Activated CD4-positive, CD25-positive, alpha-beta regulatory T cell (primary cell): ENCODE measurements at regions not wholly inside any gene's neighbourhood (a gene's known extent, or its start where the extent isn't known, plus 50 kb on each side); places are given as distances from the start of the nearest gene placed in this dataset.
"Not testable (repeated sequence)": the region's sequence is repeated elsewhere in the genome, so short reads cannot be mapped to it uniquely, and the experiment has no call there.

Experiments used
- DNase-seq, 4 experiments: peaks; one replicate each; lab custom pipeline; 2025; lab: John Stamatoyannopoulos, UW

DNA sequence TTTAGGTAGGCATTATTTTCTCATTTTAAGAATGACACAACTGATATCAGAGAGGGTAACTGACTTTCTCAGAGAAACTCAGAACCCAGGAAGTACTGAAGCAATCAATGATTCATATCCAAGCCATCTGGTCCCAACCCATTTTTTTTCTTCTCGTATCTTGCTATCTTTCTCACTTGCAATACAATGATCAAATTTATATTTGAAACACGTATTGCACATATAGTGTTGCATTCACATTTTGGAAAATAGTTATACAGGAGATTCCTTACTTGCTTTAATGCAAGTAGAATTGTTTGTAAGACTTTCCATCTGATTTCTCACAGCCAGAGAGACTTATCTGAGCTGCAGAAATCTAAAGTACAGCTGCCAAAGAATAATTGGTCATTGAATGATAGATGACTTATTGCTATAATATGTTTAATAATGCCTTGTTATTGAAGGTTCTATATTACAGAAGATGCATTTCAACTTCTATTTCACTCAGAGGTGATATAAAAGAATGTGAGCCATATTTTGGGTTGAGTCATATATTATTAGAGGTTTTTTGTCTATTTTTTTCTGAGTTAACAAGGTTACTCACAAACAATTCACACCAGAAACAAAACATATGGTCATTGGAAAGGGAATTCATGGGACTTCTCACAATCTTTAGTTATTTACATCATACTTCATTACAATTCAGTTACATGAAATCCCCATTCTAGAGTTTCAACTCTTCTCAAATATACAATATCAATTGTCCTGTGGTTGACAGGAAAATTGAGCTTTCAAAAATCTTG, 337.5 kb upstream of the CITED2 start:
- no peak for DNase-seq

DNA sequence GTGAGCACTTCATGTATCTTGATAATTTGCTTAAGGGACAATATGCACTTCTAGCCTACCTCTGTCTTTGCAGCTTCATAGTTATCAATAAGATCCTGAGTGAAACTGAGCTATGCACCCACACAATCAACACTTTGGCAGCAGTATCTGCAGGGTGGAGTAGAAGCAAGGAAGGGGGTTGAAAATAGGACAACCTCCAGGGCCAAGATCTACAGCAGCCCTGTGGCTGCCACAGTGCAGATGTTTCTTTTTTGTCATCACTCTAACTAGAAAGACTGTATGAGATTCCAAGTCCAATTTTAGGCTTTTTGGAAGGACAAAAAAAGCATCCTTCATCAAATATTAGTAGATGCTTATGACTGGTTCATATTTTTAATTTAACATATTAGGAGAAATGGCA, 336.1 kb upstream of the CITED2 start:
- DNase-seq, result no peak

DNA sequence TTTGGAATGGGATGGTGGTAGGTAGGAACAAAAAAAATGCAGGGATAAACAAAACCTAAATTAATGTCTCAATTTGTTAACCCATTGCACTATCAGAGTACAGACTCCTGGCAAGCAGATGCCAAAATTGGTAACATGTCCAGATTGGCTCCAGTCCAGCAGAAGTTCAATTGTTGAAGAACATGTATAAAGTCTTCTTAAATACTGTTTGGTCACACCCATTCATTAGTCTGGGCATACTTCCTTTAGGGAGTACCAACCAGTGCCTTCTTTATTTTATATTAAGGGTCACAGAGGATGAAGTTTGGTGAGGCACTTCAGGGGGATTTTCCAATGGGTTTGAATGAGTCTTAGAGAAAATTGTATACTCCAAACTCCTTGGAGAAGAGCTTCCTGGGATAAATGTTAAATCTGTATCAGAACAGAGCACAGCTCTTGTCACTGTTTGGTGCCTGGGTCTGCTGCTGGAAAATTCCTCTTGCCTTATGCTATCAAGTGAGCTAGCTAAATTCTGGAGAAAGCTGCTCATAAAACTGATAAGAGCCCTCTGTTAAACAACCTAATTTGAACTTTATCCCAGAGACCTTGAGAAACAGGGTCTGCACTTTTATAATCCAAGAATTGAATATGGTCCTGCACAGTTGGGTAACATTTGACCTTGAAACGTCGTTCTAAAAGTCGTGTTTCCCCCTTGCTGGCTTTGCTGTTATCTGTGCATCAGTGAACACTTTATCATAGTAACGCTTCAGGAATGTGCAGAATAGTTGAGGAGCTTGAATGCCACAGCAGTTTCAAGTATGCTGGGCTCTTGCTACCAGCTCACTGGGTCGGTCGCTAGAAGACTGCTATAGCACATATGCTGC, 334.1 kb upstream of the CITED2 start:
- no peak for DNase-seq

DNA sequence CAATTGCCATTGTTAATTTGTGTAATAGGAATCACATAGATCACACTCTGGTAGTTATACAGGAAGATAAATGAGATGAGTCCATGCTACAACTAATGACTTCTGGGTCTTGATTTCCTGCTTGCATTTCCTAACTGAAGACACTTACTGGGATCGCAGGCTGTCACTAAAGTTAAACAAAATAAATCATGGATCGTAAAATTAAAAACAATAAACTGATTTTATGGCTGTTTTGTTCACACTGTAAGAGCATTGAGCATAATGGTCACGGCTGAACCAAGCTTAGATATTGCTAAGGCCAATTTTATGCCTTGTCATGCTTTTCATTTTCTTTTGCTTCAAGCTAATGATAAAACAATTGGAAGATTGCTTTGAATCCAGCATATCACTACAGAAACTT, 332.5 kb upstream of the CITED2 start:
- DNase-seq, result no peak

DNA sequence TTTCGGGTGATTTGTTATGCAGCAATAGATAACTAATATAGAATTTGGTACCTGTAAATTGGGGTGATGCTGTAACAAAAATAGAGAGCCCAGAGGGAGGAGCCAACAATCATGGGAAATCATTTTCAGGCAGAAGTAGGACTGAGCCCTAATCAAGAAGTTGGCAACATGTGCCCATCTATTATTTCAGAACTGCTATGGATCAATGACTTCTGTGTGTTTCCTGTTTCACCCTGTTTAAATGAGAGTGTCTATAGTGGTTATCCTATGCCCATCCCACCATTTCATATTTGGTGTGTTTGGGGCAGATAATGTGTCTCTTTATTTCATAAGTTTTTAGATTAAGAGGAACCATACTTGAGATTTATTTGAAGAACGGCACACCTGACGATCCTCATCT, 330.8 kb upstream of the CITED2 start:
- no peak for DNase-seq

DNA sequence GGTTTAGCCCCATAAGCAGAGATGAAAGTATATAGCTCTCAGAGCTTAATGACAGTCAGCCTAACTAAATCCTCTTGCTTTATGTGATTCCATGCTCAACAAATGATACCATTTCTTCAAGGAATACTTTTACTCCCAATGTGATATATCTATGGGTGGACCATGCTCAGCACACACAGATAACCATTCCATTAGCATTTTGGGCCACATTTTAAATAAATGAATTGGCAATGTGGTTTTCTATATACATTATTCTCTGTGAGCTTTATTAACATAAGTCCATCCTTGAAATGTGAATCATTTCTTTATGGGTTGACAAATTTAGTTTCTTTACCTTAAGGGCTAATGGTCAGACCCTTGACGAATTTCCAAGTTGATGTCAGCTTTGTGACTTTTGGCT, 329.3 kb upstream of the CITED2 start:
- DNase-seq, result no peak

DNA sequence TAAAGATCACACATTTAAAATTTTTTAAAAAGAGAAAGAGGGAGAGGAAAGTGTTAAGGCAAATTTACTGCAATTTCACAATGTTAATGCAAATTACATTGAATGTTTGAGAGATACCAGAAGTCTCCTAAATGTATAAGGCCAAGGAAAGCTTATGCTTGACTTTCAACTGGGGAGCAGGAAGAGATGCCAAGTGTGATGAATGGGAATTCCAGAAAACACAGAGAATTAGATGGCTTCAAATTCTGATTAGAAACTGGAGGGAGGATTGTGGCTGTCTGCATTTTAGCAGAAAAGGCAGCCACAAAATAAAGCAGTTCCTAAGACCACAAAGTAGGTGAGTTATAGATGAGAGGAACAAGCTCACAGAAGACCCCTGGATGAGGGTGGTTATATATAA, 328.3 kb upstream of the CITED2 start:
- DNase-seq, result no peak

DNA sequence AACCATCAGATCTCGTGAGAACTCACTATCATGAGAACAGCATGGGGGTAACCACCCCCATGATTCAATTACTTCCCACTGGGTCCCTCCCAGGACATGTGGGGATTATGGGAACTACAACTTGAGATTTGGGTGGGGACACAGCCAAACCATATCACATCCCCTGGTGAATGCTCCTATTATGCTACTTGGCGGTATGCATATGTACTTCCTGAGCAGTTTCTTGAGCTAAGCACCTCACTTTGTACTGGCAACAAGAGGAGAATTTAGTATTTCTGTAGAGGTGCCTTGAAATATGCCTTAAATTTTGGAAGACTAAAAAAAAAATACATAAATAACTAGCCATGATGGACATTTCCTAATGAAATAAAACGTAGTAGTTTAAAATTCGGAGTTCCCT, 327.2 kb upstream of the CITED2 start:
- no peak for DNase-seq

DNA sequence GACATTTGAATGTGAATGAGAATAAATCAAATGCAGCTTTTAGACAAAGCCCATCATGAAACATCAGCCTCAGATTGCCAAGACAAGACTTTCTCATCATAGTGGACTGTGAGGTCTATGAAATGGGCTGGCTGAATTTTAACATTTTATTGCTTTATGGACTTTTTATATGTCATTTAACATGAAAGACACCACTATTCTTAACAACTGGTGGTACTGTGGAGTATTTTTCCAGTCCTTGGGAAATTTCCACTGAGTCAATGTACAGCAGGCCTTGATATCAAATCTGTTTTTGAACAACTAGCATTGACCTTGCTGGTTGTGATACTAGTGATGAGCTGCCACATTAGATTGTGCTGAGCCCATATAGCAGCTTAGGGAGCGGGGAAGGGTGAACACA, 326.6 kb upstream of the CITED2 start:
- no peak for DNase-seq

DNA sequence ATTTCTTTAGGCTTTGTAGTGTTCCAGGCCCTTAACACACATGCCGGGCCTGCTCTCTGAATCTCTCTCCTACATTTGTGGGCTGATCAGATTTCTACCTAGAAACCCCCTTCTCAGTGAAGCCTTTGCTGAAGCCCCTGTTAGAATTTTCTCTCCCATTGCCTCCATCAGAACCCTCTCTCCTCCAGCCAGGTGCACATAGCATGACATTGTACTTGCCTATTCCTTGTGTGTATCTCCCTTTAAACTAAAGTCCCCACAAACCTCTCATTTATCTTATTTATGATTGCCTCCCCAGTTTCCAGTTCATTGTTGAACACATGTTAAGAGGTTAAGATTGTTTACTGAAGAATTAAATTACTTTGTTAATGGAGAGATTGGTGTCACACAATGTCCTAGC, 325.5 kb upstream of the CITED2 start:
- no peak for DNase-seq

DNA sequence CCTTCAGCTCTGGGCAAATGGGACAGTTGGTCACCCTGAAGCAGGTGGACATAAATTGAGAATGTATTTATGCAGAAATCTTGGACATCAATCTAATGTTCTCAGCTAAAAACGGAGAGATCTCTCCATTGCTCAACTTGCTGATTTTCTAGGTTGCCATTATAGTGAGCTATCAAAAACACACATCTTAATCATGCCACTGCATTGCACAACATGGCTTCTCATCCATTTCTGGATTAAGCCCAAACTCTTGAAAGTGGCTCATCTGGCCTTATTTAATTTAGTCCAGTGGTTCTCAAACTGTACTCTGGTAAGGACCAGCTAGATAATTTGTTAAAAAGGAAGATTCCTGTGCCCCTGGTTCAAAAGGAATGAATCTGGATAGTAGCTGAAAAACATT, 324.9 kb upstream of the CITED2 start:
- no peak for DNase-seq

DNA sequence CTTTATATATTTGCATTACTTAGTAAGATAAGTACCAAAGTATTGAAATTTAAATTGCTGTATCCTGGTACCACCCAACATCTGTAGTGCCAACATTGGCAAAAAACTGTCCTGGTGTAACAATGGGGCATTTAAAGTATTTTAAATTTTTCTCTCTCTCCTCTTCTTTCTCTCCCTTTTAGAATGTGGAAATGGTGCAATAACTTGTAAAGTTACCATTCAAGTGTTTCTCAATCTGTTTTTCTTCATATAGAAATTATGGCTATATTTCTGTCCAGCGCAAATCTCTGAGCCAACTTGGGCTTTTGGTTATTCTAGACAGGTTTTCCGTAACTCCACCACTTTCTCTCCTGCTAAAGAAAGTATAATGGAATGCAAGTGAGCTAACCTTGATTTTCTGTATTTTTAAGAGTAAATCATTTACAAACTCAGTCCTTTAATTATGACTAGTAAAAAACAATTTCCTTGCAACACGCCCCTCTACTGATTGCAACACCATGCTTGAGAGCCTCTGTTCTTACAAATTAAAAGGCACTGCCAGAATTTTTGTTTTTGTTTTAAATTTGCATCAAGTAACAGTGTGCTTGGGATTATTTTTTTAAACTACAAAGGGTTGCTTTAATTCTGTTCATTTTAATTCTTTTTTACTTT, 324.2 kb upstream of the CITED2 start:
- no peak for DNase-seq

DNA sequence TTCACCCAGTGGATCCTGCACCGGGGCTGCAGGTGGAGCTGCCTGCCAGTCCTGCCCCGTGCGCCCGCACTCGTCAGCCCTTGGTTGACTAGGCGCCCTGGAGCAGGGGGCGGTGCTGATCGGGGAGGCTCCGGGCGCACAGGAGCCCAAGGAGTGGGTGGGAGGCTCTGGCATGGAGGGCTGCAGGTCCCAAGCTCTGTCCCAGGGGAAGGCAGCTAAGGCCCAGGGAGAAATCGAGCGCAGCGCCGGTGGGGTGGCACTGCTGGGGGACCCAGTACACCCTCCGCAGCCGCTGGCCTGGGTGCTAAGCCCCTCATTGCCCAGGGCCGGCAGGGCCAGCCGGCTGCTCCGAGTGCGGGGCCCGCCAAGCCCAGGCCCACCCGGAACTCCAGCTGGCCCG, 323.4 kb upstream of the CITED2 start:
- not testable (repeated sequence) for DNase-seq

DNA sequence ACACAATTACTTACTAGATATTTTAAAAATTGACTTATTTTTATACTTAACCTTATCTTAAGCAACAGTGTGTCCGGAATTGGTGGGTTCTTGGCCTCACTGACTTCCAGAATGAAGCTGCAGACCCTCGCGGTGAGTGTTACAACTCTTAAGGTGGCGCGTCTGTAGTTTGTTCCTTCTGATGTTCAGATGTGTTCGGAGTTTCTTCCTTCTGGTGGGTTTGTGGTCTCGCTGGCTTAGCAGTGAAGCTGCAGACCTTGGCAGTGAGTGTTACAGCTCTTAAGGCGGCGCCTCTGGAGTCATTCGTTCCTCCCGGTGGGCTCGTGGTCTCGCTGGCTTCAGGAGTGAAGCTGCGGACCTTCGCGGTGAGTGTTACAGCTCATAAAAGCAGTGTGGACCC, 322.5 kb upstream of the CITED2 start:
- DNase-seq, result not testable (repeated sequence)

DNA sequence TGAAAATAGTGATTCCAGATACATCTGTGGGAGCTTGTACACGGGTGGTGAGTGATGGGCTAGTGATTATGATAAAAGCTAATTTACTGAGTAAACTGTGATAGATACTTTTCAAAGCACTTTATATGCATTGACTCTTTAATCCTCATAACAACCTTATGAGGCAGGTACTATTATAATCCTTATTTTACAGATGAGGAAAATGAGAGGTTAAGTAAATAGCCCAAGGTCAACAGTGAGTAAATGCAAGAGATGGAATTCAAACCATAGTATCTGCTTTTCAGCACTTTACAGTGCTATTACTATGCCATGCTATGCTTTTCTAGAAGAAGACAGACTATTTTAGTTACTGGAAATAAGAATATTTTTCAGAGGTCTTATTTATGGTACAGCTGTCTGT, 320.9 kb upstream of the CITED2 start:
- DNase-seq, result no peak

DNA sequence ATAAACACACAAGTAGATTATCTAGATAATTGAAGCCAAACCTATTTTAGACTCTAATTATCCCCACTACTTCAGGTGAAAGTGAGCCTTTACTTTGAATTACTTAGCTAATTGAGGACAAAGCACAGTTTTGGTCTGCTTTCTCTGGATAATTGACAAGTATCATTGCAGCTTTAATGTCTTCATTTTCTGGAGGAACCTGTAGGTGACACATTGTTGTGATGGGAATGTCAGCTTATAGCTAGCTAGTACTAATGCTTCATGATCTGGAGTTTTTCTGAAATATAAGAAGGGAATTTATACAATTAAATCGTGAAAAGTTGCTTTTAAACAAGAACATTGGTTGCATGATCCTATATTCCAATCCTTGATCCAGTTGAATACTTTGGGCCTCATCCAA, 319.3 kb upstream of the CITED2 start:
- no peak for DNase-seq

DNA sequence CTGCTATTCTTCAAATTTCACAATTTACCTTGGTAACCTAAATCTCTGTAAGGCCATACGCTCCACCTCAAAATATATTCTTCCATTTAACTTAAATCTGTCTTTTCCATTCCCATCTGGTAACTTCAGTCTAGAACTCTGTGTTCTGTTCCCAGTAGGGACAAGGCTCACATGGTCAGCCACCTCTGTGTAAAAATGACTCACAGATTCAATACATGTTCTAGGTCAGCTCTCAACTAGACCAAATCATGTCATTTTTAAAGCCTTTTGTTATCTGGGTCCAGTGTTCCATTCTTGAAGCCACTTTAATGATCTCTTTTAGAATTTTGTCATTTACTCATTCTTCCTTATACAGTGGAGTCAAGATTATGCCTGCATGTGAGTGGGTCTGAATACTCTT, 315.6 kb upstream of the CITED2 start:
- no peak for DNase-seq

DNA sequence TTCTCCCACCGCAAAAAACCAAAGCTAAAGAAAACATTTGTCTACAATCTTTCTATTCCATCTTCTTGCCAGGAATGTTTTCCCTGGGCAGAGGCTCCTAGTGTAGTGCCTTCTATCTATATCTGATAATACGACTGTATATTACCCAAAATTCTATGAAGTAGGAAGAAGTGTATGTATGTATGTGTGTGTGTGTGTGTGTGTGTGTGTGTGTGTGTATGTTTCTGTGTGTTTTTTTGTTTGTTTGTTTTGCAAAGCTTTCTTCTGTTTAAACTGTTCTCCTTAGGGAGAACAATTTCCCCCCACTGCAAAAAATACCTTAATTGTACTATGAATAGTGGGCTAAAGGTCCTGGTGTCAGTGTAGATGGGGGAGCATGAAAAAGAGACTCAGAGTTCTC, 312.6 kb upstream of the CITED2 start:
- no peak for DNase-seq

DNA sequence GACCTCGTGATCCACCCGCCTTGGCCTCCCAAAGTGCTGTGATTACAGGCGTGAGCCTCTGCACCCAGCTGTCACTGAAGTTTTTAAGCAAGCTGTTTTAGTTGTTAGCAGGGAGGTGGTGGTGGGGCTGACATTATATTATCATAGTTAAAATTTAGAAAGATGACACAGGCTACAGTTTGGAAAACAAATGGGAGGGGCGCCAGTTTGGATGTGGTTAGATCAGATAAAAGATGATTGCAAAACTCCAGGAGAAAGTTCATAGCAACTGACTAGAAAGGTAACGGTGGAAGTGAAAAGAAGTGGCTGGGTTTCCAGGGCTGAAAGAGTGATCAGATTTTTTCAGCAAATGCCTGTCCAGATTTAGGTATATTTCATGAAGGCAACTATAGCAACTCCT, 311.9 kb upstream of the CITED2 start:
- DNase-seq, result no peak

DNA sequence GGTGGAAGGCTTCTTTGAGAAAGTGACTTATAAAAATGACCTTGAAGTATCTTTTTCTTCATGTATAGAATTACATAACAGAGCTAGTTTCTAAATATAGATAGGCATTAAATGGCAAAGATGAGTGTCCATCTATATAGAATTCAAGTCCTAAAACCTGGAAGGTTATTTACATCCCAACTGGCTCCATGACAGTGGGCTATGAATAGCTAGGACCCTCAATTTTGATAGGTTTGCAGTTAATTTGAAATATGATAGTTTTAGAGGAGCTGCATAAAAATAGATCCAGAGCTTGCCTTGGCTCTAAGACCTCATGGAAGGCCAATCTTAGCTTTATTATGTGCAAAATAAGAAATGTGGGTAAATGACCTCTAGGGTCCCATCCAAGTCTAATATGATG, 310.6 kb upstream of the CITED2 start:
- DNase-seq, result no peak

DNA sequence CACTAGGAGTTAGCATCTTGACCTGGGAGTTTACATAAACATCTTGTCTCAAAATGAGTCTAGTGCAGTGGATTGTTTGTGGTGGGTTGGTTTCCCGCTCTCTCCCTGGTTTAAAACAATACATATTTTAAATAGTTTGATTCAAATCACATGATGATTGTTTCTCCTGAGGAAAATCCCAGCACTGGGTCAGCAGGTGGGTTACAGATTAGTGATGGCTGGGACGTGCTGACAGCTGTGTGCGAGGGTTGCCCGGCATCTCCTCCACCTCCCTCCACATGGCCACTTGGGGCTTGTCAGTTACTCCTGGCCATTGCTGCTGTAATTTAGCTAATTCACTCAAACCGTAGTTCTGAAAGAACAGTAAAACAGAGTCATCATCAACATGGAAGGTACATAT, 306.4 kb upstream of the CITED2 start:
- no peak for DNase-seq

DNA sequence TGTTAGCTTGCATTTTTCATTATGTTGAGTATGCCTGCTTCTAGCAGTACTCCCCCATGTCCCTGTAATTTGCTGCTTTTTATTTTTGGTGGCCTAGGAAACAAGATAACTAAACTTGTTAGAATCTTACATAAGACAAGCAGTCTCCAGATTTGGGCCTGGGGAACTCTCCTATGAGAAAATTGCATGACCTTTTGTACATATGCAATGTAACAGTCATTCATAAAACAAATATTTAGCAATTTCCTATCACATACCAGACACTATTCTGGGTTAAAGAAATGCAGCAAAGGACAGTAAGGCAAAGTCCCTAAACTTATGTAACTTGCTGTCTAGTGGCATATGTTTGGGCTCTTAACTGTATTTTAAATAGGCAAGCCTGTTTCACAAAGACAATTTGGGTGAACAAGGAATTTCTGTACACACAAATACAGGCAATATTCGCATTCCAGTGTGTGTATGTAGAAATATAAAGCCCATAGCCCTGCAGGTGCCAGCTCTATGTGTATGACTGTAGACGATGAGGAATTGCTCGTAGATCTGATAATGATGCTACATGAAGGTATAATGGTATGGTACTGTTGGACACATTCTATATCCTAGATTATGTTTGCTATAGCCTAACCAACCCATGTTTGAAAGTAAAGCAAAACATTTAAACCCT, 305.2 kb upstream of the CITED2 start:
- no peak for DNase-seq

DNA sequence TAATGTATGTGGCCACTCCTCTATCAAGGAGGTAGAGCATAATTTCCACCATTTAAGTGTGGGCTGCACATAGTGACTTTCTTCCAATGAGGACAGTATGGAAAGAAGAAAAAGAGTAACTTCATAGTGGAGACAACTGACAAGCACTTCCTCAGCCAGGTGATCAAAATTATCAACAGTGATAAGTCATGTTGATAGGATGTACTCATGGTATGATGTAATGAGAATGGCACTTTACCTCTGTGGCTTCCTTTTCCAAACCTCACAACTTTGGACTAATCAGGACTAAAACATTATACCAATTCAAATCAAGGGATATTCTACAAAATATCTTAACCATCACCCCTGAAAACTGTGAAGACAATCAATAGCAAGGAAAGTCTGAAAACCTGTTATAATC, 302.3 kb upstream of the CITED2 start:
- no peak for DNase-seq
